ENCODE measurements at regions not wholly inside any gene's neighbourhood (a gene's known extent, or its start where the extent isn't known, plus 50 kb on each side); places are given as distances from the start of the nearest gene placed in this dataset.

GRCh38 chr1:112296908-112297307, 99.1 kb upstream of the CTTNBP2NL start (continued):
- TF ChIP-seq IRF4 (IDR thresholded peaks at IDR 0.05; ENCODE audit: low read depth, low read length), result 0 out of 2 replicates have a peak, but pooled peaks have one; percentile 24

DNA sequence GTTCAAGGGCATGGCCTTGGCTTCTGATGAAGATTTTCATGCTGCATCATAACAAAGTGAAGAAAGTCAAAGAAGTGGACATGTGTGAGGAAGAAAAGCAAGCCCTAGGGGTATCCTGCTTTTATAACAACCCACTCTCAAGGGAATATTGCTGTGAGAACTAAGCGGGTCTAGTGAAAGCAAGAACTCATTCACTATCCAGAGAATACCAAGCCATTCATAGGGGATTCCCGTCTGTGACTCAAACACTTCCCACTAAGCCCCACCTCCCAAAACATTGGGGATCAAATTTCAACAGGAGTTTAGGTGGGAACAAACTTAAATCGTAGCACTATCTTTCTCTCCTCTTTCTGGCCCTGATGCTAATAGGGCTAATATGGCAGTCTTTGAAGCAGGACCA, 98.5 kb upstream of the CTTNBP2NL start:
- Histone ChIP-seq H3K4me2 (ENCODE audit: control insufficient read depth, insufficient read depth) (no peak overlapping the region), H3K4me3 (no peak overlapping the region), H3K27ac (ENCODE audit: control insufficient read depth, insufficient read depth) (no peak overlapping the region), H3K27me3 (replicated peaks in 1 of 2; ENCODE audit: control insufficient read depth in 2 of 2, insufficient read depth in 2 of 2, low read length in 1 of 2) (no peaks in the 10 kb centered on the region; a peak in 1 of 4 replicates), H4K20me1 (ENCODE audit: control insufficient read depth, insufficient read depth) (no peaks in the 10 kb centered on the region), H3K79me2 (ENCODE audit: control insufficient read depth, insufficient read depth, low read length) (no peaks in the 10 kb centered on the region), H3K9me3 (replicated peaks; ENCODE audit: control insufficient read depth, insufficient read depth, low read length) (no peaks in the 10 kb centered on the region; the same call in 2 of the 3 replicates), H3K9ac (ENCODE audit: control insufficient read depth, insufficient read depth, low read length) (no peak overlapping the region), H2AFZ (ENCODE audit: control insufficient read depth, low read depth, low read length) (no peak overlapping the region), H3K36me3 (ENCODE audit: control insufficient read depth in 2 of 2, insufficient read depth in 2 of 2, low read length in 1 of 2) (no peaks in the 10 kb centered on the region), H3K4me1 (ENCODE audit: control insufficient read depth, insufficient read depth, low read length) (0 out of 2 replicates have a peak, but pooled peaks cover 3% of the 10 kb centered on the region)
- intact Hi-C loops (cut with micrococcal nuclease; ENCODE audit: unreplicated experiment), result no loop called here
- in situ Hi-C loops (cut with MboI), result no loop called here
- POLR2A ChIA-PET, result no interaction called here
- SMC1A ChIA-PET (ENCODE audit: uncharacterized antibody, unreplicated experiment), result interaction anchor here (1.6 kb wide), 1 partner anchor 73 kb away, joined by 4 read pairs; no protein-coding TSS in a partner anchor
- RAD21 ChIA-PET (ENCODE audit: unreplicated experiment), result no interaction called here
- TF ChIP-seq SMARCA5 (IDR thresholded peaks at IDR 0.05) (no peak), ZNF217 (IDR thresholded peaks at IDR 0.05) (no peak), MLLT1 (IDR thresholded peaks at IDR 0.05) (no peak), MYC (IDR thresholded peaks at IDR 0.05; ENCODE audit: insufficient read depth, insufficient read length, insufficient replicate concordance, low read length, severe bottlenecking) (no peak), EP300 (IDR thresholded peaks at IDR 0.05; ENCODE audit: borderline replicate concordance in 1 of 2, control insufficient read depth in 1 of 2, low read depth in 2 of 2, low read length in 2 of 2) (no peak), JUNB (IDR thresholded peaks at IDR 0.05) (no peak), CBFB (IDR thresholded peaks at IDR 0.05; ENCODE audit: low read depth) (no peak), USF1 (IDR thresholded peaks at IDR 0.05; ENCODE audit: borderline replicate concordance, extremely low read length, insufficient read depth, low read depth, low read length) (no peak), ZNF622 (IDR thresholded peaks at IDR 0.05) (no peak), NRF1 (conservative IDR thresholded peaks at IDR 0.05; ENCODE audit: low read depth, low read length) (no peak), WRNIP1 (IDR thresholded peaks at IDR 0.05; ENCODE audit: borderline replicate concordance, low read depth, low read length) (no peak), PRDM15 (CRISPR knock-in tag; IDR thresholded peaks at IDR 0.05) (no peak), NR2C2 (IDR thresholded peaks at IDR 0.05; ENCODE audit: borderline replicate concordance, control insufficient read depth, insufficient read length, low read depth) (no peak)
- CTCF ChIA-PET, result interaction anchor here (0.9 to 3.1 kb wide), 3 partner anchors 12 to 72 kb away, joined by 3 to 16 read pairs (median 4); no protein-coding TSS in a partner anchor
- FAIRE-seq (no peak), DNase-seq (ENCODE audit: low read depth, low spot score) (no peak), ATAC-seq (no peak)
- 0% methylated on average over 3 of the region's 3 CpGs for WGBS (ENCODE audit: insufficient coverage, insufficient replicate concordance, low lambda C conversion rate, missing lambda C conversion rate)
- no TSS peak for BruUV-seq (replicated peaks)

Measured in GM12878 (cell line).